ENCODE measurements at regions not wholly inside any gene's neighbourhood (a gene's known extent, or its start where the extent isn't known, plus 50 kb on each side); places are given as distances from the start of the nearest gene placed in this dataset.

- H3K9ac ChIP-seq (ENCODE audit: control insufficient read depth, insufficient read depth, low read length): no peak overlapping the region
- CTCF ChIA-PET: interaction anchor here (2.1 kb wide), 1 partner anchor 9 kb away, joined by 5 read pairs; no protein-coding TSS in a partner anchor
- POLR2A ChIA-PET: interaction anchor here (0.6 kb wide), 1 partner anchor 121 kb away, joined by 3 read pairs; no protein-coding TSS in a partner anchor
- no peaks in the 10 kb centered on the region for H3K4me1 ChIP-seq (ENCODE audit: control insufficient read depth, insufficient read depth, low read length)
- intact Hi-C loops (cut with micrococcal nuclease; ENCODE audit: unreplicated experiment): no loop called here
- H3K27ac ChIP-seq (ENCODE audit: control insufficient read depth, insufficient read depth): no peak overlapping the region
- RAD21 ChIA-PET (ENCODE audit: unreplicated experiment): no interaction called here
- FAIRE-seq: no peak
- H3K9me3 ChIP-seq (replicated peaks; ENCODE audit: control insufficient read depth, insufficient read depth, low read length): no peaks in the 10 kb centered on the region; the same call in 2 of the 3 replicates
- H3K4me3 ChIP-seq: no peak overlapping the region
- SMC1A ChIA-PET (ENCODE audit: uncharacterized antibody, unreplicated experiment): interaction anchor here (1.5 to 1.8 kb wide), 2 partner anchors 10 kb away, joined by 3 to 4 read pairs; no protein-coding TSS in a partner anchor
- no peak for ATAC-seq
- WGBS (ENCODE audit: insufficient coverage, insufficient replicate concordance, low lambda C conversion rate, missing lambda C conversion rate): 78% methylated on average over 5 of the region's 5 CpGs
- H4K20me1 ChIP-seq (ENCODE audit: control insufficient read depth, insufficient read depth): no peaks in the 10 kb centered on the region
- DNase-seq (ENCODE audit: low read depth, low spot score): no peak
- H3K27me3 ChIP-seq (replicated peaks in 1 of 2; ENCODE audit: control insufficient read depth in 2 of 2, insufficient read depth in 2 of 2, low read length in 1 of 2): no peaks in the 10 kb centered on the region
- H3K79me2 ChIP-seq (ENCODE audit: control insufficient read depth, insufficient read depth, low read length): no peaks in the 10 kb centered on the region
- in situ Hi-C loops (cut with MboI): no loop called here
- H3K4me2 ChIP-seq (ENCODE audit: control insufficient read depth, insufficient read depth): no peak overlapping the region
- TF ChIP-seq ZBTB40 (IDR thresholded peaks at IDR 0.05; ENCODE audit: borderline replicate concordance): no peak
- no peak for TF ChIP-seq CBFB (IDR thresholded peaks at IDR 0.05; ENCODE audit: low read depth)
- no peak for TF ChIP-seq RB1 (IDR thresholded peaks at IDR 0.05; ENCODE audit: borderline replicate concordance)
- no peak for TF ChIP-seq CTCF (IDR thresholded peaks at IDR 0.05 in 2 of 3, conservative IDR thresholded peaks at IDR 0.05 in 1 of 3; ENCODE audit: control insufficient read depth in 2 of 3, extremely low read depth in 1 of 3, insufficient read depth in 1 of 3, low read depth in 3 of 3, low read length in 3 of 3)
- no peak for TF ChIP-seq SPI1 (IDR thresholded peaks at IDR 0.05; ENCODE audit: borderline replicate concordance, insufficient read depth, low read depth, low read length)
- TF ChIP-seq SKIL (IDR thresholded peaks at IDR 0.05; ENCODE audit: low read depth, poor library complexity, severe bottlenecking): no peak
- TF ChIP-seq, protein P1, sequence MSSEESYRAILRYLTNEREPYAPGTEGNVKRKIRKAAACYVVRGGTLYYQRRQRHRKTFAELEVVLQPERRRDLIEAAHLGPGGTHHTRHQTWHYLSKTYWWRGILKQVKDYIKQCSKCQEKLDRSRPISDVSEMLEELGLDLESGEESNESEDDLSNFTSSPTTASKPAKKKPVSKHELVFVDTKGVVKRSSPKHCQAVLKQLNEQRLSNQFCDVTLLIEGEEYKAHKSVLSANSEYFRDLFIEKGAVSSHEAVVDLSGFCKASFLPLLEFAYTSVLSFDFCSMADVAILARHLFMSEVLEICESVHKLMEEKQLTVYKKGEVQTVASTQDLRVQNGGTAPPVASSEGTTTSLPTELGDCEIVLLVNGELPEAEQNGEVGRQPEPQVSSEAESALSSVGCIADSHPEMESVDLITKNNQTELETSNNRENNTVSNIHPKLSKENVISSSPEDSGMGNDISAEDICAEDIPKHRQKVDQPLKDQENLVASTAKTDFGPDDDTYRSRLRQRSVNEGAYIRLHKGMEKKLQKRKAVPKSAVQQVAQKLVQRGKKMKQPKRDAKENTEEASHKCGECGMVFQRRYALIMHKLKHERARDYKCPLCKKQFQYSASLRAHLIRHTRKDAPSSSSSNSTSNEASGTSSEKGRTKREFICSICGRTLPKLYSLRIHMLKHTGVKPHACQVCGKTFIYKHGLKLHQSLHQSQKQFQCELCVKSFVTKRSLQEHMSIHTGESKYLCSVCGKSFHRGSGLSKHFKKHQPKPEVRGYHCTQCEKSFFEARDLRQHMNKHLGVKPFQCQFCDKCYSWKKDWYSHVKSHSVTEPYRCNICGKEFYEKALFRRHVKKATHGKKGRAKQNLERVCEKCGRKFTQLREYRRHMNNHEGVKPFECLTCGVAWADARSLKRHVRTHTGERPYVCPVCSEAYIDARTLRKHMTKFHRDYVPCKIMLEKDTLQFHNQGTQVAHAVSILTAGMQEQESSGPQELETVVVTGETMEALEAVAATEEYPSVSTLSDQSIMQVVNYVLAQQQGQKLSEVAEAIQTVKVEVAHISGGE (CRISPR knock-in tag; IDR thresholded peaks at IDR 0.05): no peak
- no peak for TF ChIP-seq ZNF384 (IDR thresholded peaks at IDR 0.05; ENCODE audit: borderline replicate concordance, low read depth, low read length)
- TF ChIP-seq TARDBP (IDR thresholded peaks at IDR 0.05; ENCODE audit: borderline replicate concordance): no peak
- TF ChIP-seq ETV6 (conservative IDR thresholded peaks at IDR 0.05 in 1 of 2, IDR thresholded peaks at IDR 0.05 in 1 of 2; ENCODE audit: borderline replicate concordance in 1 of 2, low read depth in 1 of 2): no peak
- TF ChIP-seq IKZF1 (conservative IDR thresholded peaks at IDR 0.05): no peak
- no peak for TF ChIP-seq RCOR1 (conservative IDR thresholded peaks at IDR 0.05; ENCODE audit: low read depth, low read length)
- H3K36me3 ChIP-seq (ENCODE audit: control insufficient read depth in 2 of 2, insufficient read depth in 2 of 2, low read length in 1 of 2): no peaks in the 10 kb centered on the region
- no peak overlapping the region for H2AFZ ChIP-seq (ENCODE audit: control insufficient read depth, low read depth, low read length)
- BruUV-seq (replicated peaks): no TSS peak
These were observed 1211.9 kb upstream of the GYPC start for GRCh38 chr2:125444106-125444505.

Data from GM12878 (cell line).